ENCODE measurements at regions not wholly inside any gene's neighbourhood (a gene's known extent, or its start where the extent isn't known, plus 50 kb on each side); places are given as distances from the start of the nearest gene placed in this dataset.

GRCh38 chr11:38246451-38246850 is 1648.4 kb upstream of the RAG2 start:
- no peak overlapping the region for H3K4me3 ChIP-seq (replicated peaks; ENCODE audit: low read depth, low read length)
- no peak for TF ChIP-seq CTCF (IDR thresholded peaks at IDR 0.05; ENCODE audit: insufficient read depth, low read length, poor library complexity, severe bottlenecking)
- no peak for DNase-seq (ENCODE audit: extremely low read depth, insufficient read length)

GRCh38 chr11:38226684-38227083 is 1628.6 kb upstream of the RAG2 start:
- H3K4me3 ChIP-seq (replicated peaks; ENCODE audit: low read depth, low read length), result no peak overlapping the region
- no peak for TF ChIP-seq CTCF (IDR thresholded peaks at IDR 0.05; ENCODE audit: insufficient read depth, low read length, poor library complexity, severe bottlenecking)
- no peak for DNase-seq (ENCODE audit: extremely low read depth, insufficient read length)
- no peaks in the 10 kb centered on the region for H3K36me3 ChIP-seq (ENCODE audit: control insufficient read depth, insufficient read depth, low read length)
- no peaks in the 10 kb centered on the region for H3K27me3 ChIP-seq (replicated peaks; ENCODE audit: control insufficient read depth, insufficient read depth, low read length)

More at GRCh38 chr11:38246451-38246850, 1648.4 kb upstream of the RAG2 start:
- Histone ChIP-seq H3K36me3 (ENCODE audit: control insufficient read depth, insufficient read depth, low read length) (no peaks in the 10 kb centered on the region), H3K27me3 (replicated peaks; ENCODE audit: control insufficient read depth, insufficient read depth, low read length) (no peaks in the 10 kb centered on the region)

GRCh38 chr11:38221295-38221694 is 1623.3 kb upstream of the RAG2 start:
- TF ChIP-seq CTCF (IDR thresholded peaks at IDR 0.05; ENCODE audit: insufficient read depth, low read length, poor library complexity, severe bottlenecking), result no peak
- no peak for DNase-seq (ENCODE audit: extremely low read depth, insufficient read length)
- Histone ChIP-seq H3K27me3 (replicated peaks; ENCODE audit: control insufficient read depth, insufficient read depth, low read length) (no peaks in the 10 kb centered on the region), H3K4me3 (replicated peaks; ENCODE audit: low read depth, low read length) (no peak overlapping the region), H3K36me3 (ENCODE audit: control insufficient read depth, insufficient read depth, low read length) (no peaks in the 10 kb centered on the region)

- no peak overlapping the region for H3K4me3 ChIP-seq (replicated peaks; ENCODE audit: low read depth, low read length)
- H3K36me3 ChIP-seq (ENCODE audit: control insufficient read depth, insufficient read depth, low read length), result no peaks in the 10 kb centered on the region
- no peaks in the 10 kb centered on the region for H3K27me3 ChIP-seq (replicated peaks; ENCODE audit: control insufficient read depth, insufficient read depth, low read length)
- DNase-seq (ENCODE audit: extremely low read depth, insufficient read length), result no peak
- no peak for TF ChIP-seq CTCF (IDR thresholded peaks at IDR 0.05; ENCODE audit: insufficient read depth, low read length, poor library complexity, severe bottlenecking)
These were observed 1621.6 kb upstream of the RAG2 start for GRCh38 chr11:38219636-38220035.

GRCh38 chr11:38208951-38209350 is 1610.9 kb upstream of the RAG2 start:
- H3K36me3 ChIP-seq (ENCODE audit: control insufficient read depth, insufficient read depth, low read length), result no peaks in the 10 kb centered on the region
- no peaks in the 10 kb centered on the region for H3K27me3 ChIP-seq (replicated peaks; ENCODE audit: control insufficient read depth, insufficient read depth, low read length)
- no peak for DNase-seq (ENCODE audit: extremely low read depth, insufficient read length)
- no peak for TF ChIP-seq CTCF (IDR thresholded peaks at IDR 0.05; ENCODE audit: insufficient read depth, low read length, poor library complexity, severe bottlenecking)
- H3K4me3 ChIP-seq (replicated peaks; ENCODE audit: low read depth, low read length), result no peak overlapping the region

- Histone ChIP-seq H3K36me3 (ENCODE audit: control insufficient read depth, insufficient read depth, low read length) (no peaks in the 10 kb centered on the region), H3K4me3 (replicated peaks; ENCODE audit: low read depth, low read length) (no peak overlapping the region), H3K27me3 (replicated peaks; ENCODE audit: control insufficient read depth, insufficient read depth, low read length) (no peaks in the 10 kb centered on the region)
- no peak for TF ChIP-seq CTCF (IDR thresholded peaks at IDR 0.05; ENCODE audit: insufficient read depth, low read length, poor library complexity, severe bottlenecking)
- no peak for DNase-seq (ENCODE audit: extremely low read depth, insufficient read length)
These were observed 1608.6 kb upstream of the RAG2 start for GRCh38 chr11:38206663-38207062.

Data from GM06990 (cell line).